GM04504 (cell line): ENCODE measurements at regions not wholly inside any gene's neighbourhood (a gene's known extent, or its start where the extent isn't known, plus 50 kb on each side); places are given as distances from the start of the nearest gene placed in this dataset.
A peak's percentile ranks its signal among the peaks of the same experiment; 100 is the strongest.

Experiments used
- DNase-seq: peaks from one replicate; pipeline ENCODE4 v3.0.0-alpha.2; 2012; ENCODE audit warnings: low read depth

- DNase-seq = no peak
Measured at GRCh38 chr14:26204366-26204727, 393.5 kb downstream of the NOVA1 start.

DNA sequence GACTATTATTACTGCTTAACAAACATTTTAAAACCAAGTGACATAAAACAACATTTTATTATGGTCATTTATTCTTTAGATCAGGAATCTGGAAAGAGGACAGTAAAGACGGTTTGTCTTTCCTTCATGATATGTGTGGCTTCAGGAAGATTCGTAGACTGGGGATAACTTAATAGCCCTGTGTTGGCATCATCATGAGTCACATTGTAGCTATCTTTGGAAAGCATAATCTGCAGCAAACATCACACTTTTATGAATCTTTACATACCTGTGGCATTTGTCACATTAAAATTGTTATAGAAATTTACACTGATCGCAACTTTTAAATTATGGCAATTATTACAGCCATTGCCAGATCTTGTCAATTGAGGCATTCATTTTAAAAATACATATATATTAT is 397.1 kb downstream of the NOVA1 start:
- no peak for DNase-seq

GRCh38 chr14:26199590-26200370 is 398.1 kb downstream of the NOVA1 start:
- DNase-seq = peak; percentile 9

- no peak for DNase-seq
Measured at GRCh38 chr14:26199096-26199495, 398.7 kb downstream of the NOVA1 start.

GRCh38 chr14:26194816-26195215 is 403.0 kb downstream of the NOVA1 start:
- no peak for DNase-seq

- DNase-seq = no peak
Measured at GRCh38 chr14:26191671-26192070, 406.2 kb downstream of the NOVA1 start.

DNA sequence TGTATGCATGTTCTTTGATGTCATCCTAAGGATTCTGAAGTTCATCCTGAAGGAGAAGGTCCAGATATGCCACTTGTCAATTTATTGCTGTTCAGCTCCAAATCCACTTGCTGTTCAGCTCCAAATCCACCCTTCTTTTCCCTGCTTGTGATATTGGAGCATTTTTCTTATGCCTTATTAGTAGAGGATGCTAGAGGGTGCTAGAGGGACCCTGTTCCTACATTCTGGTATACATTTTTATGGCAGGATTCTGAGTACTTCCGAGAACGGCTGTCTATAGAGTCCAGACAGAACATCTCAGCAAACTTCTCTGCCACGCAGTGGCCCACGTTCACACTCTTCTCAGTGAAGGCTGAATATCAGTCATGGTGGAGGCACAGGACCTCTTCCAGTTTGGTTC is 406.7 kb downstream of the NOVA1 start:
- DNase-seq = no peak

- DNase-seq = no peak
Measured at GRCh38 chr14:26190646-26191045, 407.2 kb downstream of the NOVA1 start.

DNA sequence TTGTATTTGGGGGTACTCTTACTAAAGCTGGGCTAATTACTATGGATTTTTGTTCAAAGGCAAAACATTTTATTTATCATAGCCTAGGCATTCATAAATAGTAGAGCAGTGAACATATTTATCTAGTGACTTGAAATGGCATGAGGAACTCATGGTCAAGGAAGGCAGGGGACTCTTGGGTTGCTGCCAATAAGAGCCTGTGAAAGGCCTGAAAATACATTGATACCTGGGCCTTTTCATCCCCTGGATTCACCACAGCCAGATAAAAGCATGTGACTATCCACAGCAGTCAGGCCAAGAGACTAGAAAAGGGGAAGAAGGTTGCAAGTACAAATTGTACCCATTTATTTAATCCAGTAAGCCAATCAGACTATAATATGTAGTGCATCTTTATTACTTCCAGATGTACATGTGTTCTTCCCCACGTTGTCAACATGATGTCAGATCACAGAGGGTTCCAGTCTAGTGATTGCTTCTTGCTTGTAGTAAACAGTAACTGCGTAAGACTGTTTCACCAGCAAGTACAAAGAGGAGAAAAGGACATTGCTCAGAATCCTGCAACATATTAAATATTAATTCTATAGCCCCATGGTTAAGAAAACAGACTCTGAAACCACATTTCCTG is 409.7 kb downstream of the NOVA1 start:
- DNase-seq = no peak

DNA sequence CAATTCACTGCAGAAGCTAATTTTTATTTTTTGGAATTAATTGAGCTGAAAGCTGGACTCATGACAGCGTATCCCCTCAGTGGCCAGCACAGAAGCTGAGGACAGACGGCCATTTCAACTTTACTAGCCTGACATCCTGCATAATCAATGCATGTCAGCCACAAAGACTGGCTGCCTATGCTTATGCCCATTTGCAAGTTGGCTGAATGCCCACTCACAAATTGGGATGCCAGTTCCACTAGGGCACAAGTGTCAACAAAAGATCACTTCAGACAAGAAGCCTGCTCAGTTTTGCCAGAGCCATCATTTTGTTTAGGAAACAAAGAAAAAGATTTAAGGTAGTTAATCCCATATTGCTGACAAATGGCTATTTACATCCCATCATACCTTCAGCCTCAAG is 417.6 kb downstream of the NOVA1 start:
- no peak for DNase-seq

DNA sequence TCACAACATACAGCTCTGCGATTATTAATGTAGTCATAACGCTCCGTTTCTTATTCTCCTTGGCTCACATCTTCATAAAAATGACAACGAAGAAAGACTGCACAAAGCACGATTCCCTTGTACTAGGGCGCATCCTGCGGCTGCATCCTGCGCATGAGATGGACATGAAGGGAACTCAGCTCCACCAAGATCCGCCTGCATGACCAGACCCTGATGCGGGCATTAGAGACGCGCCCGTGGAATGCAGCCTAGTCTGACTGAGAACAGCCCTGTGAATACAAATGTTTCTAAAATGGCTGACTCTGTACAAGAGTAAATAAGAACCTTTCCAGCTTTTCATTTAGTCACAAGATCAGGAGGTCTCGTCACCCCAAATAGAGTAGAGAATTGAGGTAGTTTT is 422.2 kb downstream of the NOVA1 start:
- no peak for DNase-seq

DNA sequence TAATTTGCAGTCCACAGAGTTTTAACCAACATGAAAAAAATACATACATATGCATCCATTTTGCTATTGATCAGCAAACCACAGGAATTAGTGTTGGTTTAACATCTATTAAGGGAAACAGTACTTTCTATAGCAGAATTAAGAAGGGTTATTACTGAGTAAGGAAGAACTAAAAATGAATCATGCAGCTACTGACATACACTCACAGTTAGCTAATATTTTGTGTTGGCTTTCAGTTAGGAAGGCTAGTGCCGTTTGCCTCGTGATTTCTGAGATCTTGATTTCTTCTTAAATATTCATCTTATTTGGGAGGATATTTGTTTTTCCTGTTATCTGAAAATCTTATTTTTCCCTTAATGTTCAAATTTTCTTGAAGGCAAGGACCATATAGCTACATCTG is 423.4 kb downstream of the NOVA1 start:
- DNase-seq = no peak

- DNase-seq = no peak
Measured at GRCh38 chr14:26173581-26174110, 424.2 kb downstream of the NOVA1 start.

DNA sequence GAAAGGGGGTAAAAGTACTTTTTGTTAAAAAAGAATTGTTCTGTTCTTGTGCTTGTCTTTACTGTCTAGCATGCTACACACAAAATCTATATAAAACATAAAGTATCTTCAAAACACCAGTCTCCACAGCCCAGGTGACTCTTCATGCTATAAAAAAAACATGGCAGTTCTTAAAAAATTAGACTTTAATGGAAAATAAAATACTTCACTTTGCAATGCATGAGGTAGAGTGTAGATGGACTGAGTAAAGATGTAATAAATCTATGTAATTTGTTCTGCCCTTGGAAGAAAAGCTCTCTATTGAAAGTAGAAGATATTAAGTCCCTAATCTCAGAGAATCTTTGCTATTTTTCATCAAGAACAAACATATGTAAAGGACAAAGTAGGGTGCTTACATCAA is 425.4 kb downstream of the NOVA1 start:
- no peak for DNase-seq

DNA sequence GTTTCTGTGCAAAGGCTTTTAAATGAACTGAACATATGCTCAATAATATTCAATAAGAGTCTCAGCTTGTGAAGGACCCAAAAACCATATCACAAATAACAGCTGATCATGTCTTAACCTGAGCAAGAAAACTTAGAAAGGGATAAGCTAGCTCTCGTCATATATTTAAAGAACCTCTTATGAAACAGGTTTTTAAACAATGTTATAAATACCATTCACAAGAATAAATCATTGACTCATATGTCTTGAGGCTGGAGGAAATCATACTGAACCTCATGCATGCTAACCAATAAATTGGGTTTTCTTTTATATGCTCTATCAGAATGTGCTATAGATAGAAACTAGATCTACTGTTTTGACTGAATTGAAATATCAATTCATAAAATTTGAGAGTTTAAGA is 426.9 kb downstream of the NOVA1 start:
- no peak for DNase-seq

DNA sequence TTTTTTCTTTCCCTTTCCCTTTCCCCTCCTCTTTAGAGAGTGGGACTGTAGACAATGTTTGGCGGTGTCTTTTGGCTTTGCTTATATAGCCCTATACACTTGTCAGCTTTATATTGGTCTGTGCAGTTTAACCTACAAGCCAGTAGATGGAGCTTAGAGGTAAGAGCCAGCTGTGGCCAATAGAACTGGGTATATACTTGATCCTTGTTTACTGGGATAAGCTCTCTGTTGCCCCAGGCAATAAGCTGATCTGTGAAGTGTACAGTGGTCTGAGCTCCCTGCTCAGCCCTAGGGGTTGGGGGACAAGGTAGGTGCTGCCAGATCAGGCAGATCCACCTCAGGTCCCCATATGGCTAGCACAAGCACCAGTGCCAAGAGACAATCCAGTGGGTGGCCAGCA is 434.1 kb downstream of the NOVA1 start:
- no peak for DNase-seq

DNA sequence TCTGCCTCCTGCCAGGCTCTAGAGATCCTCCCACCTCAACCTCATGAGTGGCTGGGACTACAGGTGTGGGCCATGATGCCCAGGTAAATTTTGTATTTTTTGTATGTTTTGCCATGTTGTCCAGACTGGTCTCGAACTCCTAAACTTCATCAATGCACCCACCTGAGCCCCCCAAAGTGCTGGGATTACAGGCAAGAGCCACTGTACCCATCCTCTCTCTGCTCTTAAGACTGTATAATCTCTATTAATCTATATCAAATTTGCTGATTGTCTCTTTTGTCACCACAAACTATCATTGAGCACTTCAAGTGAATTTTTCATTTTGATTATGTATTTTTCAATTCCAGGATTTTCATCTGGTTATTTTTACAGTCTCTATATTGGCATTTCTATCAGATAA is 440.3 kb downstream of the NOVA1 start:
- no peak for DNase-seq

GRCh38 chr14:26143057-26143456 is 454.8 kb downstream of the NOVA1 start:
- no peak for DNase-seq

DNA sequence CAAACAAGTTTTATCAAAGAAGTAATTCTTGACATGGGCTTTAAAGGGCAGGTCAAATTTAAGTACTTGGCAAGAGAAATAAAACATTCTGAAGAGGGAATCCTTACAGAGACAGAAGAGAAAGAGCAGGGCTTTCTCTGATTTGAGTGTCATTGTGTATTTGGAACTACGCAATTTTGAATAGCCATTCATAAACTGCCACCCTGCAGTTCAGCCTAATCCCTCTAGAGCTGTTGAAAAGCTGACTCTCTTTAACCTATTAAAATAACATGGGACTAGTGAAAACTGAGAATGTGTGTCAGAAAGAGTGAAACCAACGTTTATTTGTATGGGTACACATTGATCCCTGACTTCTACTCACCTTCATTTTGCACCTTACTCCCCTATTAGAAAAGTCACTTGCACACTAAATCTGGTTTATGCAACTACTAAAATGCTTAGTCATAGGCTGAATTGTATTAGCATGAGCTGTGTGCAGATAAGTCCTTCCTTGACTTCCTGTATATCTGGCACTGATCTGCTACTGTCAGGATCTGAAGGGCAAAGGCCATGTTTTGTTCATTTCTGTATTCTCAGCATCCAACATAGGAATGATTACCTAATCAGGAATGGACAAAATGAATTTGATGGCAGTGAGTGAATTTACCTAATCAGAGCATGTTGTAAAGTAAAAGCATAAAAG is 458.9 kb downstream of the NOVA1 start:
- DNase-seq = no peak

- DNase-seq = no peak
Measured at GRCh38 chr14:26137161-26137560, 460.7 kb downstream of the NOVA1 start.

- DNase-seq = no peak
Measured at GRCh38 chr14:26132061-26132645, 465.7 kb downstream of the NOVA1 start.

GRCh38 chr14:26130690-26131089 is 467.1 kb downstream of the NOVA1 start:
- no peak for DNase-seq
